Kidney (tissue), 13 donors: ENCODE measurements at regions not wholly inside any gene's neighbourhood (a gene's known extent, or its start where the extent isn't known, plus 50 kb on each side); places are given as distances from the start of the nearest gene placed in this dataset.

Experiments
- DNase-seq, 5 donors: peaks; one replicate each; pipeline ENCODE4 v3.0.0-alpha.2; 2013 to 2020
- FAIRE-seq: peaks from 2 replicates; lab custom pipeline; 2012; peaks lifted over from hg19 to GRCh38; lab: Jason Lieb, UNC
- H3K27ac ChIP-seq, 2 donors: one replicate each; pipeline ENCODE4 v1.7.0; 2013; ENCODE audit warnings: low read depth in 2 of 2, low read length in 2 of 2, inconsistent platforms in 1 of 2
- H3K27me3 ChIP-seq: one replicate; pipeline ENCODE4 v1.7.1; 2013; ENCODE audit warnings: low read length, inconsistent platforms; ENCODE audit not compliant: control insufficient read depth, insufficient read depth
- H3K36me3 ChIP-seq, 3 donors: one replicate each; pipeline versions ENCODE4 v1.7.0 to v1.7.1; 2013; ENCODE audit warnings: low read length in 3 of 3, control low read depth in 1 of 3, inconsistent platforms in 1 of 3; ENCODE audit not compliant: insufficient read depth in 3 of 3, control insufficient read depth in 2 of 3
- H3K4me1 ChIP-seq, 3 donors: one replicate each; pipeline versions ENCODE4 v1.7.0 to v1.7.1; 2013; ENCODE audit warnings: low read length in 3 of 3, inconsistent platforms in 1 of 3, low read depth in 1 of 3; ENCODE audit not compliant: control insufficient read depth in 2 of 3, insufficient read depth in 2 of 3
- H3K4me3 ChIP-seq, 3 donors: one replicate each; pipeline versions ENCODE4 v1.7.0 to v1.8.1; 2013; ENCODE audit warnings: low read length in 3 of 3, control low read depth in 1 of 3, inconsistent platforms in 1 of 3
- H3K9ac ChIP-seq, 3 donors: one replicate each; pipeline versions ENCODE4 v1.7.0 to v1.7.1; 2013; ENCODE audit warnings: low read length in 3 of 3, control low read depth in 1 of 3, inconsistent platforms in 1 of 3
- H3K9me3 ChIP-seq, 3 donors: one replicate each; pipeline versions ENCODE4 v1.7.0 to v1.7.1; 2013; ENCODE audit warnings: low read length in 3 of 3, control low read depth in 1 of 3, inconsistent platforms in 1 of 3; ENCODE audit not compliant: control insufficient read depth in 2 of 3, insufficient read depth in 1 of 3
- CTCF ChIP-seq: IDR thresholded peaks from 3 replicates; pipeline ENCODE4 v1.5.1; 2012; ENCODE audit warnings: mild to moderate bottlenecking, moderate library complexity, borderline replicate concordance; ENCODE audit not compliant: insufficient read depth; ENCODE audit errors: extremely low read depth
- intact Hi-C: fragments of 100-400 bp; cut with DNase I; formaldehyde crosslinking; loops from one replicate; pipeline ENCODE4 v1.11.1; 2022
- donor health status: control.
- donor health status: control.
- donor health status: control.
- donor health status: control.
- donor health status: control.
- donor health status: DM: yes; HTN: yes; CAD: no.
- donor health status: Normal renal cell carcinoma (clear cell type).

DNA sequence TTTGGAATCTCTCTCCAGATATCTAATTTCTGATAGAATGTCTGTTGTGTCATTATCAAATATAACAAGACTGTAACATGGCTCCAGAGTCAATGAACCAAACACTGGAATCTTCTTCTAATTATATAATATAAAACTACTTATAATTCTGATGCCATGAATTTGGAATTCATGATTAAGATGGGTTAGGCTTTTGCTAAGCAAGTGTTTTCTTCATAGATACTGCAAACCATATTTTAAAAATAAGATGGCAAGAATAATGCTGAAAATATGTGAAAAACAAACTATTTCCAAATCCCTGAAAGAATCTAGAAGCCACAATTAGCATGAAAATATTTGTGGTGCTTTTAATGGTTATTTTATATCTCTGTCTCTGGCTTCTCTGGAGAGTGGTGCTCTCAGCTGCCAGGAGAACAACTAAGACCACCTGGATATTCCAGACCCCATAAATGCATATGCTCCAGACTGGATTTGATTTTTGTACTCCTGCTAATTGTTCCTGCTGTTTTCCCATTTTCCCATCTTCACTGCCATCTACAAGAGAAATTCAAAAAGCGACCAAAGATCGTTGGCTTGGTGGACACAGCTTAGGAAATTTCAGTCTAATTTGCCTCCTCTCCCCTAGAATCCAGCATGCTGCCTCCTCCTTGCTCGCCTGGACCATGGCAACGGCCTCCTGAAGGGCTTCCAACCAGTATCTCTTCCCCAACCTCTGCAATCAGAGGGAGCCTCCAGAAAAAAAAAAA, 418.9 kb downstream of the SETD4 start:
- Histone ChIP-seq H3K9me3 (no peaks in the 10 kb centered on the region), H3K9ac (no peak overlapping the region), H3K36me3 (no peaks in the 10 kb centered on the region), H3K27ac (no peak overlapping the region), H3K4me3 (no peak overlapping the region), H3K4me1 (no peaks in the 10 kb centered on the region), H3K27me3 (no peaks in the 10 kb centered on the region)
- no peak for DNase-seq
- intact Hi-C loops: no loop called here
- no peak for TF ChIP-seq CTCF
- no peak for FAIRE-seq

GRCh38 chr21:35637431-35637830, 422.9 kb downstream of the SETD4 start:
- no peak overlapping the region for H3K9ac ChIP-seq
- H3K36me3 ChIP-seq: no peaks in the 10 kb centered on the region
- H3K4me1 ChIP-seq: no peaks in the 10 kb centered on the region
- no peak overlapping the region for H3K27ac ChIP-seq
- intact Hi-C loops: no loop called here
- FAIRE-seq (no peak), DNase-seq (no peak)
- H3K4me3 ChIP-seq: no peak overlapping the region
- TF ChIP-seq CTCF: no peak
- H3K27me3 ChIP-seq: no peaks in the 10 kb centered on the region
- no peaks in the 10 kb centered on the region for H3K9me3 ChIP-seq

GRCh38 chr21:35635994-35636393, 424.3 kb downstream of the SETD4 start:
- Histone ChIP-seq H3K27me3 (no peaks in the 10 kb centered on the region), H3K4me3 (no peak overlapping the region), H3K9me3 (no peaks in the 10 kb centered on the region), H3K9ac (no peak overlapping the region), H3K4me1 (no peaks in the 10 kb centered on the region), H3K36me3 (no peaks in the 10 kb centered on the region), H3K27ac (no peak overlapping the region)
- TF ChIP-seq CTCF: no peak
- DNase-seq: no peak
- FAIRE-seq: no peak
- intact Hi-C loops: no loop called here

DNA sequence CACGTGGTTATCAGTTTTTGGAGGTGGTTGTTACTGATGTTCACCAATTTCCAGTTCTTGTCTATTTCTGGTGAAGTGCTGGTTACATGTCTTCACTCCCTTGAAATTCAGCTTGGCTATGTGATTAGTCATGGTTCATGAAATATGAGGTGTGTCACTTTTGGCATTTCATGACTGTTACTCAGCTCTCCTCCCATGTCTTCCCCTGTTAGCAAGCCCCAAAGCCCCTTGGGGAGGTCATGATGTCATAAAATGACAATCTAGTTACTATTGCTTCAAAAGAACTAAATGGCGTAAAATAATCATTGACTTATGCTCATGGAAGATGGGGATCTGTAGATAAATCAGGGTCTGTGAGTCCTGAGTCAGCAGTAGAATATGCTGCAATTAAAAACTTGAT, 425.1 kb downstream of the SETD4 start:
- no peak for TF ChIP-seq CTCF
- intact Hi-C loops: no loop called here
- DNase-seq: no peak
- Histone ChIP-seq H3K36me3 (no peaks in the 10 kb centered on the region), H3K27me3 (no peaks in the 10 kb centered on the region), H3K9me3 (no peaks in the 10 kb centered on the region), H3K4me1 (no peaks in the 10 kb centered on the region), H3K27ac (no peak overlapping the region), H3K9ac (no peak overlapping the region), H3K4me3 (no peak overlapping the region)
- no peak for FAIRE-seq
